NCI-H1436 (cell line): ENCODE measurements at regions not wholly inside any gene's neighbourhood (a gene's known extent, or its start where the extent isn't known, plus 50 kb on each side); places are given as distances from the start of the nearest gene placed in this dataset.
A peak's percentile ranks its signal among the peaks of the same experiment; 100 is the strongest.
"Not testable (repeated sequence)": the region's sequence is repeated elsewhere in the genome, so short reads cannot be mapped to it uniquely, and the experiment has no call there.

Source experiments
- DNase-seq: peaks from one replicate; lab custom pipeline; 2025; lab: John Stamatoyannopoulos, UW

- no peak for DNase-seq
Observed at GRCh38 chr10:33067917-33068316, 109.9 kb upstream of the ITGB1 start.

GRCh38 chr10:33067481-33067880 lies 109.5 kb upstream of the ITGB1 start:
- no peak for DNase-seq

- DNase-seq, result no peak
Observed at GRCh38 chr10:33066558-33067236, 108.7 kb upstream of the ITGB1 start.

GRCh38 chr10:33065111-33065510 lies 107.1 kb upstream of the ITGB1 start:
- no peak for DNase-seq

- DNase-seq, result no peak
Observed at GRCh38 chr10:33064706-33065105, 106.7 kb upstream of the ITGB1 start.

GRCh38 chr10:33057620-33058019 lies 99.6 kb upstream of the ITGB1 start:
- no peak for DNase-seq

GRCh38 chr10:33056828-33057596 lies 99.0 kb upstream of the ITGB1 start:
- no peak for DNase-seq

GRCh38 chr10:33055625-33056024 lies 97.6 kb upstream of the ITGB1 start:
- DNase-seq, result no peak

- DNase-seq, result no peak
Observed at GRCh38 chr10:33052915-33053810, 95.1 kb upstream of the ITGB1 start.

- peak; percentile 75 for DNase-seq
Observed at GRCh38 chr10:33052263-33052875, 94.3 kb upstream of the ITGB1 start.

- DNase-seq, result not testable (repeated sequence)
Observed at GRCh38 chr10:33049963-33050920, 92.2 kb upstream of the ITGB1 start.

GRCh38 chr10:33048223-33048622 lies 90.2 kb upstream of the ITGB1 start:
- no peak for DNase-seq

- no peak for DNase-seq
Observed at GRCh38 chr10:33047655-33048054, 89.6 kb upstream of the ITGB1 start.

GRCh38 chr10:33046792-33047191 lies 88.8 kb upstream of the ITGB1 start:
- no peak for DNase-seq

- no peak for DNase-seq
Observed at GRCh38 chr10:33045421-33045820, 87.4 kb upstream of the ITGB1 start.

- DNase-seq, result no peak
Observed at GRCh38 chr10:33042565-33042964, 84.5 kb upstream of the ITGB1 start.

GRCh38 chr10:33041783-33042437 lies 83.9 kb upstream of the ITGB1 start:
- peak; percentile 55 for DNase-seq

GRCh38 chr10:33040436-33040835 lies 82.4 kb upstream of the ITGB1 start:
- no peak for DNase-seq

GRCh38 chr10:33039181-33039580 lies 81.2 kb upstream of the ITGB1 start:
- DNase-seq, result no peak

GRCh38 chr10:33038672-33039071 lies 80.6 kb upstream of the ITGB1 start:
- DNase-seq, result no peak
